Activated T-cell treated with anti-CD3 and anti-CD28 coated beads, Interleukin-2, amount 50 U/mL, for 72 hours (primary cell): ENCODE measurements at regions not wholly inside any gene's neighbourhood (a gene's known extent, or its start where the extent isn't known, plus 50 kb on each side); places are given as distances from the start of the nearest gene placed in this dataset.

ENCODE experiments used
- ATAC-seq, 2 donors: fragments of 150-1000 bp; cut with Tn5 transposase; replicated peaks in 1 of 2; 2 replicates each; pipeline ENCODE4 v1.10.0; 2021; ENCODE audit warnings: moderate library complexity in 2 of 2, mild to moderate bottlenecking in 1 of 2
- DNase-seq, 2 donors: peaks; one replicate each; pipeline ENCODE4 v3.0.0; 2021 to 2022; ENCODE audit warnings: mixed read lengths in 1 of 2
- H3K27ac Mint-ChIP-seq: one replicate; pipeline ENCODE4 v1.8.0; 2022; ENCODE audit warnings: mild to moderate bottlenecking, moderate library complexity, mixed read lengths
- H3K27me3 Mint-ChIP-seq: one replicate; pipeline ENCODE4 v1.8.0; 2022; ENCODE audit warnings: low read depth, mixed read lengths
- H3K36me3 Mint-ChIP-seq, 2 donors: one replicate each; pipeline ENCODE4 v1.8.0; 2022; ENCODE audit warnings: mixed read lengths in 2 of 2, mild to moderate bottlenecking in 1 of 2; ENCODE audit not compliant: insufficient read depth in 2 of 2
- H3K4me1 Mint-ChIP-seq: one replicate; pipeline ENCODE4 v1.8.0; 2022; ENCODE audit warnings: low read depth, mixed read lengths
- H3K4me3 Mint-ChIP-seq, 2 donors: one replicate each; pipeline ENCODE4 v1.8.0; 2022; ENCODE audit warnings: mild to moderate bottlenecking in 2 of 2, mixed read lengths in 2 of 2, moderate library complexity in 2 of 2
- H3K9me3 Mint-ChIP-seq, 2 donors: one replicate each; pipeline ENCODE4 v1.8.0; 2022; ENCODE audit warnings: mixed read lengths in 2 of 2

- H3K4me1 Mint-ChIP-seq = no peaks in the 10 kb centered on the region
- DNase-seq (no peak), ATAC-seq (no peak)
- no peaks in the 10 kb centered on the region for H3K36me3 Mint-ChIP-seq
- no peaks in the 10 kb centered on the region for H3K9me3 Mint-ChIP-seq
- no peak overlapping the region for H3K27ac Mint-ChIP-seq
- H3K4me3 Mint-ChIP-seq = no peak overlapping the region
- no peaks in the 10 kb centered on the region for H3K27me3 Mint-ChIP-seq
Measured at GRCh38 chr6:168876956-168877355, 376.7 kb downstream of the THBS2 start.

DNA sequence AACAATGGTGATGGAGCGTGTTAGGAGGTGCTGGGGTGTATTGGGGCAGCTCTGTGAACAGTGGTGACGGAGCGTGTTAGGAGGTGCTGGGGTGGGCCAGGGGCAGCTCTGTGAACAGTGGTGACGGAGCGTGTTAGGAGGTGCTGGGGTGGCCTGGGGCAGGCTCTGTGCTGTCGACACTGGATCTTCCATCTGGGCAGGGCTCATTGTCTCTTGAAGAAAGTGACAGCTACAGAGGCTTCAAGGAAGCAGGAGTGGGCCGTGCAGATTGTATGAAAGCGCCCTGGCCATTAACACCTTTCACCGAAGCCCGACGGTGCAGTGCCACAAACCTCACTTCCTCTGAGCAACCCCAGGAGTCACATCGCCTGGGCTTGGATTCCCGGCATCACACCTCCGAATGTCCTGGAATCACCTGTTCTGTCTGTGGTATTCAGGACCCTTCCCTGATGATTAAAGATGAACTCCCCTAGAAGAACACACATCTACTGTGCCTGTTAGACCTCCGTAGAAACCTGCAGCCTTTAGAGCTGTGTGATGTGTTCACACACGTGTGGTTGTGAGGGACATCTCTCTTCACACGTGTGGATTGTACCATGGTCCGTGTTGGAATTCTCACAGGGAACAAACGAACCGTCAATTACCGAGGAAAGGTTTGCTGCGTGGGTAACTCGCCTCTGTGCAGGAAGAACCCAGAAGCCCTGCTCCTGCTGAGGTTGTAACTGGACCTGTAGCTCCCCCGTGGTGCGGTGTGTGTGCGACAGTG, 377.7 kb downstream of the THBS2 start:
- DNase-seq (no peak), ATAC-seq (no peak)
- Mint-ChIP-seq H3K4me1 (no peaks in the 10 kb centered on the region), H3K4me3 (no peak overlapping the region), H3K27ac (no peak overlapping the region), H3K36me3 (no peaks in the 10 kb centered on the region), H3K9me3 (no peaks in the 10 kb centered on the region), H3K27me3 (no peaks in the 10 kb centered on the region)

DNA sequence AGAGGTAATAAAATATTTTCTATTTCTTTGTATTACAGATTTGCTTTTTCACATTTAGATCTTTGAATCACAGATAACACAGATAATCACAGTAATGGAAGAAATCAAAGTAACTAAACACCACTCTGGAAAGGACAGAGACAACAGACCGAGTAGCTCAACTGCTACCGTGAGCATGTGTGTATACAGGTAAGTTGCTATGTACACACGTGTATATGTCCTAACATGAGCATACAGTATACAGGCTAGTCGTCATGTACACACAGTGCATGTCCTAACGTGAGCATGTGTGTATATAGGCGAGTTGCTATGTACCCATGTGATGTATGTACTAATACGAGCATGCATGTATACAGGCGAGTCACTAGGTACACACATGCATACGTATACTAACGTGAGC, 379.0 kb downstream of the THBS2 start:
- H3K9me3 Mint-ChIP-seq = no peaks in the 10 kb centered on the region
- ATAC-seq (no peak), DNase-seq (no peak)
- no peaks in the 10 kb centered on the region for H3K27me3 Mint-ChIP-seq
- no peaks in the 10 kb centered on the region for H3K36me3 Mint-ChIP-seq
- H3K4me1 Mint-ChIP-seq = no peaks in the 10 kb centered on the region
- no peak overlapping the region for H3K27ac Mint-ChIP-seq
- H3K4me3 Mint-ChIP-seq = no peak overlapping the region

GRCh38 chr6:168873278-168874190, 380.1 kb downstream of the THBS2 start:
- no peaks in the 10 kb centered on the region for H3K36me3 Mint-ChIP-seq
- H3K27me3 Mint-ChIP-seq = no peaks in the 10 kb centered on the region
- no peaks in the 10 kb centered on the region for H3K4me1 Mint-ChIP-seq
- no peak for DNase-seq
- no peak overlapping the region for H3K27ac Mint-ChIP-seq
- ATAC-seq = no peak
- no peaks in the 10 kb centered on the region for H3K9me3 Mint-ChIP-seq
- no peak overlapping the region for H3K4me3 Mint-ChIP-seq

DNA sequence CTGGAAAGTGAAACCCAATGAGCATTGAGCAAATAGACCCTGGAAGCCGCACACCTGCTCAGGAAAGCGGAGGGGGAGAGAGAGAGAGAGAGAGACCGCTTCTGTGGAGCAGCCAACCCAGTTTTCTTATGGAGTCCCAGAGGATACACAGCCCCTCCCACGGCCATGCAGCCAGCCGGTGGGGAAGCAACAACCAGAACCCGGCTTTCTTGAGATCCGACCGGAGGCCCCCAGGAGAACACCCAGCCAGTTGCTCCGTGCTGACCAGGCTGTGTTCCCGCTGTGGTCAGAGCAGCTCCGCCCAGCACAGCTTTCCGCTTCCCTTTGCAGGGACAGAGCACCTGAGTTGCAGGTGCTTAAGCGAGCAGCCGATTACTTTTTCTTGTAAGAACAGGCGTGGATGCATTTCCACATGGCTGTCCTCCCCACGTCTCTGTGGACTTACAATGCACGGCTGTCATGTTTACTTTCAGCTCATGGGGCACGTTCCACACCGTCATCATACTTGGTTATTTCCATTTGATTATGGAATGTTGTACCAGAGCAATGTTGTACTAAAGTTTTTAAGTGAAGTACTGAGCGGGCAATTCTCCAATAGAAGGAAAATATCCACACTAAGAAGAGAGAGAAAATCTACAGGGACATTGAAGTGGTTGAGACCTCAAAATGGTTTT, 381.9 kb downstream of the THBS2 start:
- Mint-ChIP-seq H3K27ac (no peak overlapping the region), H3K27me3 (no peaks in the 10 kb centered on the region), H3K4me3 (no peak overlapping the region), H3K36me3 (no peaks in the 10 kb centered on the region), H3K9me3 (no peaks in the 10 kb centered on the region), H3K4me1 (no peaks in the 10 kb centered on the region)
- DNase-seq = no peak
- ATAC-seq = no peak

DNA sequence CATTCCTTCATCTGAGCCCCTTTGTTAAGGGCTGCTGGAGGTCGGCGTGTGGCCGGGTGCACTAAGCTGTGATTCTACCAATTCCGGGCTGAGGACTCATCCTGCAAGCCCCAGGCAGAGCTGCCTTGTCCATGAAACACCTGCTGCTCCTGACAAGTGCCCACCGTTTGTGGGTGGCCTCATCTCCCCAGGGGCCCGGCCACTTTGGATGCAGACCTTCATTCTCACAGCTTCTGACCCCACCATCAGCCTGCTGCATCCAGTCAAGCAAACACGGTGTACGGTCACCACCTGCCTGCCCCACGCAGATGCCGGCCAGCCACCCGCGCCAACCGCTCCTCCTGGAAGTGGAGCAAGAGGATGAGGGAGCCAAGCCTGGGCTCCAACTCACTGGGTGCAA, 382.7 kb downstream of the THBS2 start:
- Mint-ChIP-seq H3K27me3 (no peaks in the 10 kb centered on the region), H3K27ac (no peak overlapping the region), H3K9me3 (no peaks in the 10 kb centered on the region), H3K4me1 (no peaks in the 10 kb centered on the region), H3K4me3 (no peak overlapping the region), H3K36me3 (no peaks in the 10 kb centered on the region)
- DNase-seq (no peak), ATAC-seq (no peak)

GRCh38 chr6:168867247-168868102, 386.2 kb downstream of the THBS2 start:
- no peak for DNase-seq
- no peak for ATAC-seq
- Mint-ChIP-seq H3K4me1 (no peaks in the 10 kb centered on the region), H3K4me3 (no peak overlapping the region), H3K27ac (no peak overlapping the region), H3K9me3 (no peaks in the 10 kb centered on the region), H3K27me3 (no peaks in the 10 kb centered on the region), H3K36me3 (no peaks in the 10 kb centered on the region)

GRCh38 chr6:168866534-168866933, 387.1 kb downstream of the THBS2 start:
- H3K27ac Mint-ChIP-seq = no peak overlapping the region
- ATAC-seq = no peak
- no peaks in the 10 kb centered on the region for H3K4me1 Mint-ChIP-seq
- no peaks in the 10 kb centered on the region for H3K36me3 Mint-ChIP-seq
- H3K4me3 Mint-ChIP-seq = no peak overlapping the region
- DNase-seq = no peak
- H3K27me3 Mint-ChIP-seq = no peaks in the 10 kb centered on the region
- H3K9me3 Mint-ChIP-seq = no peaks in the 10 kb centered on the region

GRCh38 chr6:168865522-168865921, 388.1 kb downstream of the THBS2 start:
- H3K4me1 Mint-ChIP-seq = no peaks in the 10 kb centered on the region

DNA sequence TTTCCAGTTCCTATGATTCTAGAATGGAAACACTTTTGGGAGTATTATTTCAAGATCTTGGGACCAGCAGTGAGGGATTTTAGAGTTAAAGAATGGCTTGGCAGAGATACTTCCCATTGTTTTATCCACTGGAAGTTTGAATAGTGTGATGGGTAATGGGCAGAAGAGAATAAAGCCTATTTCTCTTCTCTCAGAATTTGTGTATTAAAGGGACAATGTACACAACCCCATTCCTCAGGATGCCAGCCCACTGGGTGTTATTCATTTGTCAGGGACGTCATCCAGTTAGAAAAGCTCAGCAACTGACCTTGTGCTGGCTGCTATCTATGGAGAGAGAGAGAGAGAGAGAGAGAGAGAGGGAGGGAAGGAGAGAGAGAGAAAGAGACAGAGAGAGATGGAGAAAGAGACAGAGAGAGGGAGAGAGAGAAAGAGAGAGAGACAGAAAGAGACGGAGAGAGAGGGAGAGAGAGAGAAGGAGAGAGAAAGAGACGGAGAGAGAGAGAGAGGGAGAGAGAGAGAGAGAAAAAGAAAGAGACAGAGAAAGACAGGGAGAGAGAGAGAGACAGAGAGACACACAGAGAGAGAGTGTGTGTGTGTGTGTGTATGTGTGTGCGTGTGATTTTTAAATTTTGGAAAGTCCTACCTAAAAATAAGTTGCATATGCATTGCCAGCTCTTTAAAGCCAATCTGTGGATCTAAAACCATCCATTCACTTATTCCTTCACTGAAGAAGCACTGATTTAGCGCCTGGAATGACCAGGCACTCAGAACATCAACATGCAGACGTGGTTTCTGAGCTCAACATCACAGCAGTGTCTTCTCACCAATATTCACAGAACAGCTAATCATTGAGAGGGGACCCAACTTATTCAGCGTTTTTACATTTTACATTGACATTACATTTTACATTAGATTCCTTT, 388.8 kb downstream of the THBS2 start:
- Mint-ChIP-seq H3K27ac (no peak overlapping the region), H3K27me3 (no peaks in the 10 kb centered on the region), H3K9me3 (no peaks in the 10 kb centered on the region), H3K4me1 (no peaks in the 10 kb centered on the region), H3K4me3 (no peak overlapping the region), H3K36me3 (no peaks in the 10 kb centered on the region)
- no peak for ATAC-seq
- DNase-seq = no peak

More at GRCh38 chr6:168865522-168865921, 388.1 kb downstream of the THBS2 start:
- DNase-seq (no peak), ATAC-seq (no peak)
- no peak overlapping the region for H3K4me3 Mint-ChIP-seq
- H3K27ac Mint-ChIP-seq = no peak overlapping the region
- H3K27me3 Mint-ChIP-seq = no peaks in the 10 kb centered on the region
- H3K9me3 Mint-ChIP-seq = no peaks in the 10 kb centered on the region
- H3K36me3 Mint-ChIP-seq = no peaks in the 10 kb centered on the region

DNA sequence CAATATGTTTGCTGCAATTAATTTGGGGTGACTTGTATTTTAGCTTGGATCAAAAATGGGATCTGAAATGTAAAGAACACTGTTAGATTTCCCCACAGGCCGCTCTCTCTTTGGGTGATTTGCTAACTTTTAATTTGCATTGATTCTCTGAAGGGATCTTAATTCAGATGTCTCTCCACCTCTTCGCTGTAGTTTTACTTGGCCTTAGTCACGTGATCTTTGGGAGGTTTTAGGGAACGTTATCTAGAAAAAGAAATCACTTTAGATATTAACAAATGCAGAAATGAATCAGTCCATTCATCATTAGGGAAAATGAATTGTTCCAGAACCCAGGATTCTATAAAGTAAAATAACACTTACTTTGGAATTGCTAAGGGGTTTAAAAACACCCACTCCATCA, 390.2 kb downstream of the THBS2 start:
- no peaks in the 10 kb centered on the region for H3K36me3 Mint-ChIP-seq
- no peaks in the 10 kb centered on the region for H3K4me1 Mint-ChIP-seq
- DNase-seq (no peak), ATAC-seq (no peak)
- H3K4me3 Mint-ChIP-seq = no peak overlapping the region
- H3K27ac Mint-ChIP-seq = no peak overlapping the region
- H3K9me3 Mint-ChIP-seq = no peaks in the 10 kb centered on the region
- H3K27me3 Mint-ChIP-seq = no peaks in the 10 kb centered on the region
